Lung (tissue), 11 donors: ENCODE measurements at regions not wholly inside any gene's neighbourhood (a gene's known extent, or its start where the extent isn't known, plus 50 kb on each side); places are given as distances from the start of the nearest gene placed in this dataset.

ENCODE experiments used
- ATAC-seq: fragments of 200-7000 bp; cut with Tn5 transposase; one replicate; pipeline ENCODE4 v1.9.1; 2020; ENCODE audit warnings: moderate number of reproducible peaks; ENCODE audit not compliant: insufficient read depth, low FRiP score
- DNase-seq, 3 donors: peaks; one replicate each; pipeline ENCODE4 v3.0.0-alpha.2; 2013 to 2017
- H3K27ac ChIP-seq, 2 donors: one replicate each; pipeline ENCODE4 v1.5.1; 2013; ENCODE audit warnings: mild to moderate bottlenecking in 2 of 2, moderate library complexity in 2 of 2, control low read depth in 1 of 2, inconsistent platforms in 1 of 2, low read depth in 1 of 2, low read length in 1 of 2
- H3K27me3 ChIP-seq, 3 donors: one replicate each; pipeline ENCODE4 v1.5.1; 2013; ENCODE audit warnings: low read length in 2 of 3; ENCODE audit not compliant: control insufficient read depth in 3 of 3, insufficient read depth in 3 of 3
- H3K36me3 ChIP-seq, 4 donors: one replicate each; pipeline ENCODE4 v1.5.1; 2013; ENCODE audit warnings: low read length in 4 of 4, mild to moderate bottlenecking in 1 of 4, moderate library complexity in 1 of 4; ENCODE audit not compliant: control insufficient read depth in 4 of 4, insufficient read depth in 4 of 4
- H3K4me1 ChIP-seq, 5 donors: one replicate each; pipeline ENCODE4 v1.5.1; 2013; ENCODE audit warnings: low read length in 5 of 5, mild to moderate bottlenecking in 2 of 5, moderate library complexity in 1 of 5; ENCODE audit not compliant: control insufficient read depth in 5 of 5, insufficient read depth in 5 of 5
- H3K4me3 ChIP-seq: one replicate; pipeline ENCODE4 v1.5.1; 2013; ENCODE audit warnings: mild to moderate bottlenecking, control low read depth, moderate library complexity
- H3K9ac ChIP-seq, 2 donors: one replicate each; pipeline ENCODE4 v1.5.1; 2013; ENCODE audit warnings: low read length in 2 of 2, control low read depth in 1 of 2; ENCODE audit not compliant: insufficient read depth in 1 of 2
- H3K9me3 ChIP-seq, 4 donors: one replicate each; pipeline ENCODE4 v1.5.1; 2013; ENCODE audit warnings: low read length in 3 of 4, mild to moderate bottlenecking in 1 of 4, moderate library complexity in 1 of 4; ENCODE audit not compliant: control insufficient read depth in 4 of 4, insufficient read depth in 3 of 4
- WGBS, 2 donors: extraction: QIAGEN DNeasy Blood & Tissue Kit; methylation state at CpG; one replicate each; pipeline ENCODE4 v1.1.7; 2013; 5-methylcytosine and 5-hydroxymethylcytosine counted together
- TF ChIP-seq, protein P1 (sequence below): IDR thresholded peaks from 2 replicates; pipeline ENCODE4 v1.5.1; 2012; ENCODE audit warnings: mild to moderate bottlenecking; ENCODE audit errors: control extremely low read depth, extremely low read depth
- donor health status: control.
- donor health status: control.
- donor health status: Bipolar disorder and iron deficiency.
- donor health status: healthy.
- donor health status: DM: yes; HTN: yes; CAD: no.

- Histone ChIP-seq H3K4me3 (no peak overlapping the region), H3K36me3 (no peaks in the 10 kb centered on the region), H3K27me3 (no peaks in the 10 kb centered on the region), H3K9me3 (no peaks in the 10 kb centered on the region), H3K9ac (no peak overlapping the region), H3K4me1 (no peaks in the 10 kb centered on the region), H3K27ac (no peak overlapping the region)
- DNase-seq (no peak), ATAC-seq (no peak)
- TF ChIP-seq, protein P1, sequence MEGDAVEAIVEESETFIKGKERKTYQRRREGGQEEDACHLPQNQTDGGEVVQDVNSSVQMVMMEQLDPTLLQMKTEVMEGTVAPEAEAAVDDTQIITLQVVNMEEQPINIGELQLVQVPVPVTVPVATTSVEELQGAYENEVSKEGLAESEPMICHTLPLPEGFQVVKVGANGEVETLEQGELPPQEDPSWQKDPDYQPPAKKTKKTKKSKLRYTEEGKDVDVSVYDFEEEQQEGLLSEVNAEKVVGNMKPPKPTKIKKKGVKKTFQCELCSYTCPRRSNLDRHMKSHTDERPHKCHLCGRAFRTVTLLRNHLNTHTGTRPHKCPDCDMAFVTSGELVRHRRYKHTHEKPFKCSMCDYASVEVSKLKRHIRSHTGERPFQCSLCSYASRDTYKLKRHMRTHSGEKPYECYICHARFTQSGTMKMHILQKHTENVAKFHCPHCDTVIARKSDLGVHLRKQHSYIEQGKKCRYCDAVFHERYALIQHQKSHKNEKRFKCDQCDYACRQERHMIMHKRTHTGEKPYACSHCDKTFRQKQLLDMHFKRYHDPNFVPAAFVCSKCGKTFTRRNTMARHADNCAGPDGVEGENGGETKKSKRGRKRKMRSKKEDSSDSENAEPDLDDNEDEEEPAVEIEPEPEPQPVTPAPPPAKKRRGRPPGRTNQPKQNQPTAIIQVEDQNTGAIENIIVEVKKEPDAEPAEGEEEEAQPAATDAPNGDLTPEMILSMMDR = no peak
- WGBS, 2 donors = 85 to 89% methylated on average over 6 of the region's 6 CpGs
These were observed 92.7 kb upstream of the CFAP20DC start for GRCh38 chr3:59142556-59142955.

DNA sequence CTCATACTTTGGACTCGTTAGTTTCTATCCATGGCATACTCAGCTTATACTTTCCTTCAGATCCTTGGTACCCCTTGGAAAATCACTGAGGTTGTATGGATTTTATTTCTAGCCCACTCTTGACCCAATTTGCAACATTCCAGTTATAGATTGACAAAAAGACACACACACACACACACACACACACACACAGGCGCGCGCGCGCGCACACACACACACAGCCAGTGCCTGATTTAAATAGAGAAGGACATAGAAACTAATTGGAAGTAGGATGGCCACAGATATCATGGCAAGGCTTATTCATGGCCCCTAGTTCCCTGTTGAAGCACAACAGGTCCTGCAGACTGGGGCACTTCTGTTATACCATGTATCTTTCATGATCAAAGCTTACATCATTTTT is 89.1 kb upstream of the CFAP20DC start:
- Histone ChIP-seq H3K4me3 (no peak overlapping the region), H3K27me3 (peaks cover 0 to 2% (median 0%) of the 10 kb centered on the region in 3 donors), H3K9ac (no peak overlapping the region), H3K36me3 (no peaks in the 10 kb centered on the region), H3K4me1 (no peaks in the 10 kb centered on the region), H3K9me3 (no peaks in the 10 kb centered on the region), H3K27ac (no peak overlapping the region)
- DNase-seq = no peak
- ATAC-seq = no peak
- TF ChIP-seq, protein P1 = no peak
- WGBS, 2 donors = 92 to 98% methylated on average over 7 of the region's 7 CpGs

GRCh38 chr3:59137415-59137814 is 87.6 kb upstream of the CFAP20DC start:
- Histone ChIP-seq H3K9me3 (no peaks in the 10 kb centered on the region), H3K4me3 (no peak overlapping the region), H3K27ac (no peak overlapping the region), H3K27me3 (peaks cover 0 to 2% (median 0%) of the 10 kb centered on the region in 3 donors), H3K4me1 (no peaks in the 10 kb centered on the region), H3K9ac (no peak overlapping the region), H3K36me3 (no peaks in the 10 kb centered on the region)
- TF ChIP-seq, protein P1 = no peak
- 97 to 98% methylated on average over 1 of the region's 1 CpG for WGBS, 2 donors
- DNase-seq = no peak
- ATAC-seq = no peak

GRCh38 chr3:59136081-59136480 is 86.3 kb upstream of the CFAP20DC start:
- Histone ChIP-seq H3K9me3 (no peaks in the 10 kb centered on the region), H3K36me3 (no peaks in the 10 kb centered on the region), H3K27me3 (peaks cover 0 to 2% (median 0%) of the 10 kb centered on the region in 3 donors), H3K4me1 (no peaks in the 10 kb centered on the region), H3K27ac (no peak overlapping the region), H3K4me3 (no peak overlapping the region), H3K9ac (no peak overlapping the region)
- ATAC-seq (no peak), DNase-seq (no peak)
- TF ChIP-seq, protein P1 = no peak
- 95 to 96% methylated on average over 2 of the region's 2 CpGs for WGBS, 2 donors
